Calu3 (cell line): ENCODE measurements at regions not wholly inside any gene's neighbourhood (a gene's known extent, or its start where the extent isn't known, plus 50 kb on each side); places are given as distances from the start of the nearest gene placed in this dataset.
A peak's percentile ranks its signal among the peaks of the same experiment; 100 is the strongest.

Experiments used
- BruUV-seq: library from RNA; stranded (reverse); fragments of 400-500 nt; replicated peaks from 2 replicates; lab custom pipeline; 2021; lab: Mats Ljungman, UMichigan
- CTCF ChIA-PET: fragments of 300-600 bp; sonication (Branson Sonifier 250); formaldehyde crosslinking; loops from one replicate; lab custom pipeline; 2022; ENCODE audit warnings: antibody characterized with exemption; lab: Charles Lee
- DNase-seq: peaks from one replicate; pipeline ENCODE4 v3.0.0; 2022
- H3K27ac Mint-ChIP-seq: one replicate; pipeline ENCODE4 v1.8.0; 2022; ENCODE audit warnings: mixed read lengths; ENCODE audit not compliant: unreplicated experiment
- H3K27me3 Mint-ChIP-seq: one replicate; pipeline ENCODE4 v1.8.0; 2022; ENCODE audit warnings: mixed read lengths; ENCODE audit not compliant: unreplicated experiment
- H3K36me3 Mint-ChIP-seq: one replicate; pipeline ENCODE4 v1.8.0; 2022; ENCODE audit warnings: mild to moderate bottlenecking, moderate library complexity, mixed read lengths; ENCODE audit not compliant: insufficient read depth, unreplicated experiment
- H3K4me1 Mint-ChIP-seq: one replicate; pipeline ENCODE4 v1.8.0; 2022; ENCODE audit warnings: mild to moderate bottlenecking, low read depth, mixed read lengths; ENCODE audit not compliant: unreplicated experiment
- H3K4me3 Mint-ChIP-seq: one replicate; pipeline ENCODE4 v1.8.0; 2022; ENCODE audit warnings: mild to moderate bottlenecking, low read depth, moderate library complexity, mixed read lengths; ENCODE audit not compliant: unreplicated experiment
- H3K9me3 Mint-ChIP-seq: one replicate; pipeline ENCODE4 v1.8.0; 2022; ENCODE audit warnings: low read depth, mixed read lengths; ENCODE audit not compliant: unreplicated experiment
- CTCF ChIP-seq: fragments of 200-600 bp; IDR thresholded peaks from one replicate; pipeline ENCODE4 v1.8.0; 2022; ENCODE audit warnings: antibody characterized with exemption; ENCODE audit not compliant: unreplicated experiment
- intact Hi-C: fragments of 100-400 bp; cut with micrococcal nuclease; formaldehyde crosslinking; loops from one replicate; pipeline ENCODE4 v1.10.0; 2022; ENCODE audit not compliant: unreplicated experiment

DNA sequence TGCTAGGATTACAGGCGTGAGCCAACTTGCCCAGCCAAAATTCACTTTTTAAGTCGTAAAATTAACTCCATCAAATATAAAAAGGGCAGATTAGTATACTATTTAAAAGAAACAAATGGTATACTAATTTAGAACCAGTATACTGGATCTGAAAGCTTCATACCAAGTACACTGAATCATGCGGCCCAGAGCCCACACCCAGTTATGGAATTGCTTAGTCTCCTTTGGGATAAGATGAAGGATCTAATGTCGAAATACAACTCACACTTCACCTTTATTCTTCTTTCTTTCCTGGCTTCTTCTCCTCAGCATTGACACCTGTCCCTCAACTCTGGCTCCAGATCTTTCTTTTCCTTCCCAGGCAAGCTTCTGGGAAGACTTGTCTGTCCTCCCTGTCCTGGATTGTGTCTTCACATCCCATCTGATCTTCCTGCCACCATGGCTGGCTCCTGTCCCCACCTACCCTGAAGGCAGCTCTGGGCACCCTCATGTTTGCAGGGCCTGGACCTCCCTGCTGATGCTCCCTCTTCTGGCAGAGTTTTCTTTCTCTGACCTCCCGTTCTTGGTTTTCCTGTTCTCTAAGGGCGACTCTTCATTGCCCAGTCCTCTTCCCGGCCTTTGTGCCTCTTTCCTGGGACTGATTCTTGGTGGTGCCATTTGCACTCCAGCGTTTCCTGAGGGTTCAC is 57.8 kb upstream of the CTBP2 start:
- H3K4me1 Mint-ChIP-seq: peaks cover 14% of the 10 kb centered on the region
- H3K36me3 Mint-ChIP-seq: no peaks in the 10 kb centered on the region
- no TSS peak for BruUV-seq
- H3K4me3 Mint-ChIP-seq: no peak overlapping the region
- H3K27ac Mint-ChIP-seq: no peak overlapping the region
- no peaks in the 10 kb centered on the region for H3K9me3 Mint-ChIP-seq
- no peak for TF ChIP-seq CTCF
- H3K27me3 Mint-ChIP-seq: peaks cover 14% of the 10 kb centered on the region
- CTCF ChIA-PET: no interaction called here
- intact Hi-C loops: no loop called here
- DNase-seq: peak; percentile 23

GRCh38 chr10:125216861-125217260 is 56.5 kb upstream of the CTBP2 start:
- H3K4me3 Mint-ChIP-seq: no peak overlapping the region
- CTCF ChIA-PET: no interaction called here
- intact Hi-C loops: no loop called here
- H3K4me1 Mint-ChIP-seq: peaks cover 14% of the 10 kb centered on the region
- H3K36me3 Mint-ChIP-seq: no peaks in the 10 kb centered on the region
- no peak overlapping the region for H3K27ac Mint-ChIP-seq
- BruUV-seq: no TSS peak
- no peaks in the 10 kb centered on the region for H3K9me3 Mint-ChIP-seq
- DNase-seq: no peak
- H3K27me3 Mint-ChIP-seq: peaks cover 8% of the 10 kb centered on the region
- no peak for TF ChIP-seq CTCF

GRCh38 chr10:125216309-125216708 is 55.9 kb upstream of the CTBP2 start:
- Mint-ChIP-seq H3K4me3 (no peak overlapping the region), H3K27me3 (peaks cover 3% of the 10 kb centered on the region), H3K27ac (no peak overlapping the region), H3K9me3 (no peaks in the 10 kb centered on the region), H3K36me3 (no peaks in the 10 kb centered on the region), H3K4me1 (peaks cover 14% of the 10 kb centered on the region)
- BruUV-seq: no TSS peak
- no peak for DNase-seq
- intact Hi-C loops: no loop called here
- CTCF ChIA-PET: no interaction called here
- no peak for TF ChIP-seq CTCF

DNA sequence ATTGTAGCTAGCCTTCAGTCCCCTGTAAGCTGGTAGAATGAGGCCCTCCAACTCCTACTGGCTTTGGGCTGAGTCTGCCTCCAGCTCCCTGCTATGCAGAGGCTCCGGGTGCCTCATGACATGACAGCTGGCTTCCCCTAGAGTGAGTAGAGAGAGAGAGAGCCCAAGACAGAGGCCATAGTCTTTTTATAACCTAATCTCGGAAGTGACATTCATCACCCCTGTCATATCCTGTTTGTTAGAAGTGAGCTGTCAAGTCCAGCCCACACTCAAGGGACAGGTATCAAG is 53.9 kb upstream of the CTBP2 start:
- no peak for TF ChIP-seq CTCF
- DNase-seq: no peak
- Mint-ChIP-seq H3K27me3 (no peaks in the 10 kb centered on the region), H3K36me3 (no peaks in the 10 kb centered on the region), H3K27ac (no peak overlapping the region), H3K9me3 (no peaks in the 10 kb centered on the region), H3K4me1 (peaks cover 14% of the 10 kb centered on the region), H3K4me3 (no peak overlapping the region)
- intact Hi-C loops: no loop called here
- BruUV-seq: no TSS peak
- CTCF ChIA-PET: interaction anchor here (0.7 to 0.8 kb wide), 2 partner anchors 9 to 329 kb away, joined by 3 to 5 read pairs; no protein-coding TSS in a partner anchor
